Upper lobe of left lung (tissue), 4 donors: ENCODE measurements at regions not wholly inside any gene's neighbourhood (a gene's known extent, or its start where the extent isn't known, plus 50 kb on each side); places are given as distances from the start of the nearest gene placed in this dataset.

Experiments used
- POLR2A ChIP-seq, 4 donors: fragments of 450-650 bp; IDR thresholded peaks; one replicate each; pipeline ENCODE4 v1.5.1; 2016 to 2017; ENCODE audit warnings: antibody characterized with exemption in 4 of 4, mild to moderate bottlenecking in 2 of 4
- TF ChIP-seq, protein P1 (sequence below), 6 experiments: fragments of 450-650 bp in 4 of 6; fragments of 200-600 bp in 2 of 6; sonication (generic) in 2 of 6; IDR thresholded peaks; one replicate each; pipeline ENCODE4 v1.5.1; 2016 to 2019; ENCODE audit warnings: antibody characterized with exemption in 6 of 6

DNA sequence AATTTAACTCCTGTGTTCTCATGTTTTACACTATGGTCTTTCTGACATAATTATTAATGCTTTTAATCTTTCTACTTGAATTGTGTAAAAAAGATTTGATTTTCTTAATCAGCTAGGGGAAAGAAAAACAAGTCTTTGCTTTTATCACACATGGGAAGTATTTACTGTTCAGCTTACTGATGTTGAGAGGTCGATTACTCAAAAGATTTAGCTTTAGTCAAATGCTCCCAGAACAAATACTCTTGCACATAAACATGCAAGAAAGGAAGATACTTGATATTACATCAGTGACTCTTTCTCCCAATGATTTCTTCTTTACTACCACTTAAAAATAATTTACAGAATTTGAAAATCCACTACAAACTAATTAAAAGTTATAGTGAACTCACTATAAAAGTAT, 198.3 kb upstream of the FAT4 start:
- TF ChIP-seq, protein P1, sequence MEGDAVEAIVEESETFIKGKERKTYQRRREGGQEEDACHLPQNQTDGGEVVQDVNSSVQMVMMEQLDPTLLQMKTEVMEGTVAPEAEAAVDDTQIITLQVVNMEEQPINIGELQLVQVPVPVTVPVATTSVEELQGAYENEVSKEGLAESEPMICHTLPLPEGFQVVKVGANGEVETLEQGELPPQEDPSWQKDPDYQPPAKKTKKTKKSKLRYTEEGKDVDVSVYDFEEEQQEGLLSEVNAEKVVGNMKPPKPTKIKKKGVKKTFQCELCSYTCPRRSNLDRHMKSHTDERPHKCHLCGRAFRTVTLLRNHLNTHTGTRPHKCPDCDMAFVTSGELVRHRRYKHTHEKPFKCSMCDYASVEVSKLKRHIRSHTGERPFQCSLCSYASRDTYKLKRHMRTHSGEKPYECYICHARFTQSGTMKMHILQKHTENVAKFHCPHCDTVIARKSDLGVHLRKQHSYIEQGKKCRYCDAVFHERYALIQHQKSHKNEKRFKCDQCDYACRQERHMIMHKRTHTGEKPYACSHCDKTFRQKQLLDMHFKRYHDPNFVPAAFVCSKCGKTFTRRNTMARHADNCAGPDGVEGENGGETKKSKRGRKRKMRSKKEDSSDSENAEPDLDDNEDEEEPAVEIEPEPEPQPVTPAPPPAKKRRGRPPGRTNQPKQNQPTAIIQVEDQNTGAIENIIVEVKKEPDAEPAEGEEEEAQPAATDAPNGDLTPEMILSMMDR (IDR thresholded peaks at IDR 0.05): no peak
- no peak for TF ChIP-seq POLR2A (IDR thresholded peaks at IDR 0.05)
